HEK293 (cell line): ENCODE measurements at regions not wholly inside any gene's neighbourhood (a gene's known extent, or its start where the extent isn't known, plus 50 kb on each side); places are given as distances from the start of the nearest gene placed in this dataset.

Experiments used
- CTCF ChIA-PET: fragments of 350-600 bp; formaldehyde crosslinking; extraction: SDS; loops from one replicate; lab custom pipeline; 2021; ENCODE audit warnings: antibody characterized with exemption; lab: Yijun Ruan, JAX
- POLR2A ChIA-PET: fragments of 300-600 bp; formaldehyde crosslinking; extraction: SDS; loops from one replicate; lab custom pipeline; 2020; ENCODE audit warnings: antibody characterized with exemption, inconsistent platforms; lab: Yijun Ruan, JAX
- H3K27ac ChIP-seq: fragments of 200-500 bp; sonication (Bioruptor generic); 2 replicates; pipeline ENCODE4 v1.5.1; 2014; ENCODE audit warnings: low read depth, low read length, control low read depth, inconsistent platforms; ENCODE audit errors: extremely low read depth
- H3K36me3 ChIP-seq, 2 experiments: fragments of 200-500 bp in 1 of 2; sonication (Bioruptor generic) in 1 of 2; 1 replicate in 1 of 2; 2 replicates in 1 of 2; pipeline ENCODE4 v1.5.1; 2014 to 2017; ENCODE audit warnings: inconsistent platforms in 2 of 2, low read length in 2 of 2; ENCODE audit not compliant: control insufficient read depth in 2 of 2, insufficient read depth in 1 of 2
- H3K4me1 ChIP-seq: fragments of 200-500 bp; sonication (Bioruptor generic); 2 replicates; pipeline ENCODE4 v1.5.1; 2014; ENCODE audit warnings: mild to moderate bottlenecking, low read length, inconsistent platforms; ENCODE audit not compliant: control insufficient read depth, insufficient read depth
- H3K4me3 ChIP-seq: 2 replicates; pipeline ENCODE4 v1.5.1; 2011; ENCODE audit warnings: low read depth, mild to moderate bottlenecking, control low read depth, low read length, moderate library complexity
- H3K9me3 ChIP-seq: fragments of 200-500 bp; sonication (Bioruptor generic); 2 replicates; pipeline ENCODE4 v1.5.1; 2014; ENCODE audit warnings: low read depth, low read length, inconsistent platforms; ENCODE audit not compliant: control insufficient read depth, insufficient read depth
- ATF2 ChIP-seq: fragments of 450-650 bp; formaldehyde crosslinking; IDR thresholded peaks from 2 replicates; pipeline ENCODE4 v1.5.1; 2016; ENCODE audit warnings: missing biosample characterization, missing genetic modification characterization, low read depth
- BCL11B ChIP-seq: fragments of 450-650 bp; formaldehyde crosslinking; IDR thresholded peaks from 2 replicates; pipeline ENCODE4 v1.5.1; 2016; ENCODE audit warnings: low read depth, missing biosample characterization, missing genetic modification characterization
- GLI2 ChIP-seq: fragments of 450-650 bp; formaldehyde crosslinking; IDR thresholded peaks from 2 replicates; pipeline ENCODE4; 2017; ENCODE audit warnings: missing biosample characterization, missing genetic modification characterization, low read depth, borderline replicate concordance
- MEIS1 ChIP-seq: sonication (generic); formaldehyde crosslinking; IDR thresholded peaks from 2 replicates; pipeline ENCODE4 v1.8.1; 2022; ENCODE audit warnings: missing genetic modification reagents, mild to moderate bottlenecking, borderline replicate concordance
- SCRT2 ChIP-seq: fragments of 450-650 bp; formaldehyde crosslinking; IDR thresholded peaks from 2 replicates; pipeline ENCODE4 v1.5.1; 2016; ENCODE audit warnings: missing biosample characterization, missing genetic modification characterization
- ZNF155 ChIP-seq: fragments of 450-650 bp; formaldehyde crosslinking; IDR thresholded peaks from 2 replicates; pipeline ENCODE4 v1.5.1; 2016; ENCODE audit warnings: missing biosample characterization, missing genetic modification characterization
- ZNF174 ChIP-seq: fragments of 450-650 bp; formaldehyde crosslinking; IDR thresholded peaks from 2 replicates; pipeline ENCODE4 v1.5.0; 2017; ENCODE audit warnings: missing biosample characterization, mild to moderate bottlenecking, missing genetic modification characterization
- ZNF184 ChIP-seq: fragments of 450-650 bp; IDR thresholded peaks from 2 replicates; pipeline ENCODE4 v1.5.1; 2018; ENCODE audit warnings: missing biosample characterization, mild to moderate bottlenecking, missing genetic modification characterization
- ZNF335 ChIP-seq: fragments of 450-650 bp; formaldehyde crosslinking; conservative IDR thresholded peaks from 2 replicates; pipeline ENCODE4 v1.5.1; 2016; ENCODE audit warnings: missing biosample characterization, missing genetic modification characterization
- ZNF394 ChIP-seq: fragments of 450-650 bp; formaldehyde crosslinking; IDR thresholded peaks from 2 replicates; pipeline ENCODE4 v1.5.1; 2016; ENCODE audit warnings: missing biosample characterization, missing genetic modification characterization, mild to moderate bottlenecking, moderate library complexity, borderline replicate concordance
- ZNF518A ChIP-seq: fragments of 450-650 bp; formaldehyde crosslinking; conservative IDR thresholded peaks from 2 replicates; pipeline ENCODE4 v1.5.1; 2016; ENCODE audit warnings: low read depth, missing biosample characterization, missing genetic modification characterization
- ZNF521 ChIP-seq: fragments of 450-650 bp; formaldehyde crosslinking; IDR thresholded peaks from 2 replicates; pipeline ENCODE4 v1.5.1; 2017; ENCODE audit warnings: missing biosample characterization, mild to moderate bottlenecking, missing genetic modification characterization
- ZNF704 ChIP-seq: fragments of 450-650 bp; formaldehyde crosslinking; IDR thresholded peaks from 2 replicates; pipeline ENCODE4 v1.5.1; 2016; ENCODE audit warnings: missing biosample characterization, missing genetic modification characterization
- ZNF843 ChIP-seq: fragments of 450-650 bp; formaldehyde crosslinking; IDR thresholded peaks from 2 replicates; pipeline ENCODE4 v1.5.1; 2016; ENCODE audit warnings: missing biosample characterization, missing genetic modification characterization
- ZSCAN5A ChIP-seq: fragments of 450-650 bp; formaldehyde crosslinking; IDR thresholded peaks from 2 replicates; pipeline ENCODE4 v1.5.1; 2016; ENCODE audit warnings: missing biosample characterization, missing genetic modification characterization
- TF ChIP-seq, protein P1 (sequence below): fragments of 450-650 bp; formaldehyde crosslinking; IDR thresholded peaks from 2 replicates; pipeline ENCODE4 v1.5.1; 2017; ENCODE audit warnings: missing biosample characterization, missing genetic modification characterization
- TF ChIP-seq, protein P2 (sequence below): fragments of 450-650 bp; formaldehyde crosslinking; IDR thresholded peaks from 2 replicates; pipeline ENCODE4 v1.5.1; 2017; ENCODE audit warnings: missing biosample characterization, mild to moderate bottlenecking, missing genetic modification characterization, moderate library complexity

- TF ChIP-seq ZNF394 (tag by site-specific recombination) (no peak), ZNF335 (tag by site-specific recombination) (no peak), ZNF174 (no peak), BCL11B (tag by site-specific recombination) (no peak), ZSCAN5A (tag by site-specific recombination) (no peak), ZNF184 (tag by site-specific recombination) (no peak), MEIS1 (no peak), ZNF521 (tag by site-specific recombination) (no peak), ZNF843 (no peak), GLI2 (tag by site-specific recombination) (no peak), SCRT2 (no peak)
- TF ChIP-seq, protein P1, sequence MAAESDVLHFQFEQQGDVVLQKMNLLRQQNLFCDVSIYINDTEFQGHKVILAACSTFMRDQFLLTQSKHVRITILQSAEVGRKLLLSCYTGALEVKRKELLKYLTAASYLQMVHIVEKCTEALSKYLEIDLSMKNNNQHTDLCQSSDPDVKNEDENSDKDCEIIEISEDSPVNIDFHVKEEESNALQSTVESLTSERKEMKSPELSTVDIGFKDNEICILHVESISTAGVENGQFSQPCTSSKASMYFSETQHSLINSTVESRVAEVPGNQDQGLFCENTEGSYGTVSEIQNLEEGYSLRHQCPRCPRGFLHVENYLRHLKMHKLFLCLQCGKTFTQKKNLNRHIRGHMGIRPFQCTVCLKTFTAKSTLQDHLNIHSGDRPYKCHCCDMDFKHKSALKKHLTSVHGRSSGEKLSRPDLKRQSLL (tag by site-specific recombination): no peak
- TF ChIP-seq, protein P2, sequence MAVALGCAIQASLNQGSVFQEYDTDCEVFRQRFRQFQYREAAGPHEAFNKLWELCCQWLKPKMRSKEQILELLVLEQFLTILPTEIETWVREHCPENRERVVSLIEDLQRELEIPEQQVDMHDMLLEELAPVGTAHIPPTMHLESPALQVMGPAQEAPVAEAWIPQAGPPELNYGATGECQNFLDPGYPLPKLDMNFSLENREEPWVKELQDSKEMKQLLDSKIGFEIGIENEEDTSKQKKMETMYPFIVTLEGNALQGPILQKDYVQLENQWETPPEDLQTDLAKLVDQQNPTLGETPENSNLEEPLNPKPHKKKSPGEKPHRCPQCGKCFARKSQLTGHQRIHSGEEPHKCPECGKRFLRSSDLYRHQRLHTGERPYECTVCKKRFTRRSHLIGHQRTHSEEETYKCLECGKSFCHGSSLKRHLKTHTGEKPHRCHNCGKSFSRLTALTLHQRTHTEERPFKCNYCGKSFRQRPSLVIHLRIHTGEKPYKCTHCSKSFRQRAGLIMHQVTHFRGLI (tag by site-specific recombination): no peak
Measured at GRCh38 chr3:73901686-73902085, 276.9 kb upstream of the PDZRN3 start (continued).

GRCh38 chr3:73894474-73895213, 269.9 kb upstream of the PDZRN3 start:
- ChIA-PET CTCF (no interaction called here), POLR2A (no interaction called here)
- no peaks in the 10 kb centered on the region for H3K4me1 ChIP-seq

More at GRCh38 chr3:73894474-73895213, 269.9 kb upstream of the PDZRN3 start:
- H3K9me3 ChIP-seq: no peaks in the 10 kb centered on the region
- no peaks in the 10 kb centered on the region for H3K36me3 ChIP-seq
- TF ChIP-seq ZNF155 (tag by site-specific recombination) (no peak), ZNF704 (tag by site-specific recombination) (no peak), ATF2 (no peak), ZNF843 (no peak), ZNF394 (tag by site-specific recombination) (no peak), ZNF518A (tag by site-specific recombination) (no peak)
- TF ChIP-seq, all 188 proteins: peak for 0
- Histone ChIP-seq H3K27ac (no peak overlapping the region), H3K4me3 (no peak overlapping the region)
